ENCODE measurements at regions not wholly inside any gene's neighbourhood (a gene's known extent, or its start where the extent isn't known, plus 50 kb on each side); places are given as distances from the start of the nearest gene placed in this dataset.

DNA sequence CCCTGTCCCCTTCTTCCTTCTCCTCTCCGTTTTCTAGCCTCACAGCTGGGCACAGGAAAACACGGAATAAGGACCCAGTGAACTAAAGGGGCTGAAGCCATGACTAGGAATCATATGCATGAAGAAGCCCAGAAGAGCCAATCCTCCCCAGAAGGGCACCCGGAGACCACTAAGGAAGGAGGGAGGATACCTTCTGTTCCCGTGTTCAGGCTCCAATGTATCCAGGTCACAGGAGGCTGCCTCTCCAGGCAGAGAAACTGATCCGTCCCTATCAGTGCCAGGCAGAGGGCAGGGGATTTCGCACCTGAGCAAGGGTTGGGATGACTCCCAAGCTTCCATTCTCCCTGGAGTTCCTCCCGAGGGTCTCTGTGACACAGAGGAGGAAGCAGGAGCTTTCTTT lies 246.6 kb downstream of the SNX10 start:
- TF ChIP-seq, protein P1, sequence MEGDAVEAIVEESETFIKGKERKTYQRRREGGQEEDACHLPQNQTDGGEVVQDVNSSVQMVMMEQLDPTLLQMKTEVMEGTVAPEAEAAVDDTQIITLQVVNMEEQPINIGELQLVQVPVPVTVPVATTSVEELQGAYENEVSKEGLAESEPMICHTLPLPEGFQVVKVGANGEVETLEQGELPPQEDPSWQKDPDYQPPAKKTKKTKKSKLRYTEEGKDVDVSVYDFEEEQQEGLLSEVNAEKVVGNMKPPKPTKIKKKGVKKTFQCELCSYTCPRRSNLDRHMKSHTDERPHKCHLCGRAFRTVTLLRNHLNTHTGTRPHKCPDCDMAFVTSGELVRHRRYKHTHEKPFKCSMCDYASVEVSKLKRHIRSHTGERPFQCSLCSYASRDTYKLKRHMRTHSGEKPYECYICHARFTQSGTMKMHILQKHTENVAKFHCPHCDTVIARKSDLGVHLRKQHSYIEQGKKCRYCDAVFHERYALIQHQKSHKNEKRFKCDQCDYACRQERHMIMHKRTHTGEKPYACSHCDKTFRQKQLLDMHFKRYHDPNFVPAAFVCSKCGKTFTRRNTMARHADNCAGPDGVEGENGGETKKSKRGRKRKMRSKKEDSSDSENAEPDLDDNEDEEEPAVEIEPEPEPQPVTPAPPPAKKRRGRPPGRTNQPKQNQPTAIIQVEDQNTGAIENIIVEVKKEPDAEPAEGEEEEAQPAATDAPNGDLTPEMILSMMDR (IDR thresholded peaks at IDR 0.05), result no peak
- no peak for TF ChIP-seq POLR2A (IDR thresholded peaks at IDR 0.05)
- no peak for TF ChIP-seq EP300 (IDR thresholded peaks at IDR 0.05)
